Neural cell (in vitro differentiated cells): ENCODE measurements at regions not wholly inside any gene's neighbourhood (a gene's known extent, or its start where the extent isn't known, plus 50 kb on each side); places are given as distances from the start of the nearest gene placed in this dataset.

Experiments used
- EZH2 ChIP-seq: fragments of 200-600, 300-800 bp; shearing (Covaris generic), sonication (generic); IDR thresholded peaks from 2 replicates; pipeline ENCODE4 v1.6.1; 2014; ENCODE audit warnings: antibody characterized with exemption, low read length, borderline replicate concordance, mild to moderate bottlenecking; ENCODE audit not compliant: insufficient read depth, poor library complexity, severe bottlenecking
- TAF1 ChIP-seq: IDR thresholded peaks from 2 replicates; pipeline ENCODE4 v1.6.1; 2012; ENCODE audit warnings: low read depth
- TF ChIP-seq, protein P1 (sequence below): fragments of 450-650 bp; IDR thresholded peaks from 2 replicates; pipeline ENCODE4 v1.5.1; 2014; ENCODE audit warnings: antibody characterized with exemption, mild to moderate bottlenecking, moderate library complexity; ENCODE audit not compliant: poor library complexity, severe bottlenecking

DNA sequence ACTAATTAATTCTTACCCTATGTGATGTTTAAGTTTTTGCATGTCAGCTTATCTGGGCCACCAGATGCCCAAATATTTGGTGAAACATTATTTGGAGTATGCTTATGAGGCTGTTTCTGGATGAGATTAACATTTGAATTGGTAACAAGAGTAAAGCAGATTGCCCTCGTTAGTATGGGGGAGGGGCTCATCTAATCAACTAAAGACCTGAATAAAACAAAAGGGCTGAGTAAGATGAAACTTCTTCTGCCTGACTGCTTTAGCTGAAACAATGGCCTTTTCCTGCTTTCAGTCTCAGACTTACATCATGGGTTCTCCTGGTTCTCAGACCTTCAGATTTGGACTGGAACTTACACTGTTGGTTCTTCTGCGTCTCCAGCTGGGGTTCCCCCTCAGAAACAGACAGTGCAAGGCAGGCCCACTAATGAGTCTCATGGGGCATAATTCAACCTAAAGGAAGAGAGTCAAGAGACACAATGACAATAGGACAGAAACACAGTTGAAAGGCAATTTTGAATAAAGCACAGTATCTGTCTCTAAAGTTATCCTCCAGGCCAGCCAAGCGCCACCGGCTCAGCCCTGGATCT lies 288.4 kb downstream of the CAAP1 start:
- TF ChIP-seq EZH2 (no peak), TAF1 (no peak)
- TF ChIP-seq, protein P1, sequence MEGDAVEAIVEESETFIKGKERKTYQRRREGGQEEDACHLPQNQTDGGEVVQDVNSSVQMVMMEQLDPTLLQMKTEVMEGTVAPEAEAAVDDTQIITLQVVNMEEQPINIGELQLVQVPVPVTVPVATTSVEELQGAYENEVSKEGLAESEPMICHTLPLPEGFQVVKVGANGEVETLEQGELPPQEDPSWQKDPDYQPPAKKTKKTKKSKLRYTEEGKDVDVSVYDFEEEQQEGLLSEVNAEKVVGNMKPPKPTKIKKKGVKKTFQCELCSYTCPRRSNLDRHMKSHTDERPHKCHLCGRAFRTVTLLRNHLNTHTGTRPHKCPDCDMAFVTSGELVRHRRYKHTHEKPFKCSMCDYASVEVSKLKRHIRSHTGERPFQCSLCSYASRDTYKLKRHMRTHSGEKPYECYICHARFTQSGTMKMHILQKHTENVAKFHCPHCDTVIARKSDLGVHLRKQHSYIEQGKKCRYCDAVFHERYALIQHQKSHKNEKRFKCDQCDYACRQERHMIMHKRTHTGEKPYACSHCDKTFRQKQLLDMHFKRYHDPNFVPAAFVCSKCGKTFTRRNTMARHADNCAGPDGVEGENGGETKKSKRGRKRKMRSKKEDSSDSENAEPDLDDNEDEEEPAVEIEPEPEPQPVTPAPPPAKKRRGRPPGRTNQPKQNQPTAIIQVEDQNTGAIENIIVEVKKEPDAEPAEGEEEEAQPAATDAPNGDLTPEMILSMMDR, result no peak
